ENCODE measurements at regions not wholly inside any gene's neighbourhood (a gene's known extent, or its start where the extent isn't known, plus 50 kb on each side); places are given as distances from the start of the nearest gene placed in this dataset.

DNA sequence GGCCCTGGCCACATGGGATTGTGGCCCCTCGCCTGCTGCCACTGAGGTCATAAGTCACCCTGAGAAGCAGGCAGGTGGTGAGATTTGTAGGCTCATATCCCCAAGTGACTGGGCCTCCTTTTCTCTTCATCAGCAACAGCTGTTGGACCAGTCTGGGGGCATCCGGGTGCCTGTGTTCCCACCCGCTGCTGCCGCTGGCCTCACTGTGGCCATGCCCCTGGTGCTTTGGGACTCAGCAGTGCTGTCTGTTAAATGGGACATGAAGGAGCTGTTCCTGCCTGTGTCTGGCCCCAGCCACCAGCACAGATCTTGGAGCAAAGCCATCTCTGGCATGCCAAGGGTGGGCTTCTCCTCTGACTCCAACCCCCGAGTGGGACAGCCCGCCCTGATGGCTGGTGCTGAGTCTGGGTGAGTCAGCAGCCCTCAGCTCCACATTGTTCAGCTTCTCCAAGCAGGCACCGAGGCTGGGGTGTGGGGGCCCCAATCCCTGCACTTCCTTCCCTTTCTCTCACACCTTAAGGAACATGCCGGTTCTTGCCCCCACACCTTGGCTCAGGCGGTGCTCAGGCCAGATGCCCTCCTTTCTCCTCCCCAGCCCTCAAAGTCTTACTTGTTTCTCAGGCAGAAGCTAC, 207.9 kb downstream of the GLI2 start:
- Mint-ChIP-seq H3K9me3 (ENCODE audit: low read depth) (no peaks in the 10 kb centered on the region), H3K4me1 (ENCODE audit: low read depth) (peaks cover 5% of the 10 kb centered on the region), H3K4me3 (ENCODE audit: low read depth) (no peak overlapping the region), H3K27ac (no peak overlapping the region), H3K36me3 (ENCODE audit: insufficient read depth) (peaks cover 2% of the 10 kb centered on the region), H3K27me3 (peaks cover 84% of the 10 kb centered on the region)
- TF ChIP-seq, protein P1, sequence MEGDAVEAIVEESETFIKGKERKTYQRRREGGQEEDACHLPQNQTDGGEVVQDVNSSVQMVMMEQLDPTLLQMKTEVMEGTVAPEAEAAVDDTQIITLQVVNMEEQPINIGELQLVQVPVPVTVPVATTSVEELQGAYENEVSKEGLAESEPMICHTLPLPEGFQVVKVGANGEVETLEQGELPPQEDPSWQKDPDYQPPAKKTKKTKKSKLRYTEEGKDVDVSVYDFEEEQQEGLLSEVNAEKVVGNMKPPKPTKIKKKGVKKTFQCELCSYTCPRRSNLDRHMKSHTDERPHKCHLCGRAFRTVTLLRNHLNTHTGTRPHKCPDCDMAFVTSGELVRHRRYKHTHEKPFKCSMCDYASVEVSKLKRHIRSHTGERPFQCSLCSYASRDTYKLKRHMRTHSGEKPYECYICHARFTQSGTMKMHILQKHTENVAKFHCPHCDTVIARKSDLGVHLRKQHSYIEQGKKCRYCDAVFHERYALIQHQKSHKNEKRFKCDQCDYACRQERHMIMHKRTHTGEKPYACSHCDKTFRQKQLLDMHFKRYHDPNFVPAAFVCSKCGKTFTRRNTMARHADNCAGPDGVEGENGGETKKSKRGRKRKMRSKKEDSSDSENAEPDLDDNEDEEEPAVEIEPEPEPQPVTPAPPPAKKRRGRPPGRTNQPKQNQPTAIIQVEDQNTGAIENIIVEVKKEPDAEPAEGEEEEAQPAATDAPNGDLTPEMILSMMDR (IDR thresholded peaks at IDR 0.05; ENCODE audit: unreplicated experiment), result no peak
- no peak for DNase-seq (ENCODE audit: low spot score, unreplicated experiment)

DNA sequence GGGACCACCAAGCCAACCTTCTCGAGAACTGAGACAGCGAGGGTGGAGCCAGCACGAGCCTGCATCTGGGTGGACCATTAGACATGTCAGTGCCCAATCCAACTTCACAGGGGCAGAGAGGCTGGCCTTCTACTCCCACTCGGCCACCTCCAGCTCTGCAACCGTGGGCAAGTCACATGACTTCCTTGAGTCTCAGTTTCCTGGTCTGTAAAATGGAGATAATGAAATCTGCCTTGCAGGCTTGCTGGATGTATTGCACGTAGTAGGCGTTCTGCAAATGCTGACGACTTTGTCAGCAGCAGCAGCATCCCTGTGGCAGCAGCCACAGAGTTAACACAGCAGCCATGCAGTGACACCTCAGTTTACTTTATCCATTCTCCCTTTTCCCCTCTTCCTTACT, 208.9 kb downstream of the GLI2 start:
- H3K4me3 Mint-ChIP-seq (ENCODE audit: low read depth), result no peak overlapping the region
- no peaks in the 10 kb centered on the region for H3K9me3 Mint-ChIP-seq (ENCODE audit: low read depth)
- no peak overlapping the region for H3K27ac Mint-ChIP-seq
- TF ChIP-seq, protein P1 (IDR thresholded peaks at IDR 0.05; ENCODE audit: unreplicated experiment), result no peak
- H3K36me3 Mint-ChIP-seq (ENCODE audit: insufficient read depth), result peaks cover 2% of the 10 kb centered on the region
- H3K27me3 Mint-ChIP-seq, result peaks cover 86% of the 10 kb centered on the region
- DNase-seq (ENCODE audit: low spot score, unreplicated experiment), result no peak
- H3K4me1 Mint-ChIP-seq (ENCODE audit: low read depth), result peaks cover 3% of the 10 kb centered on the region

GRCh38 chr2:120945091-120945490, 209.4 kb downstream of the GLI2 start:
- peaks cover 3% of the 10 kb centered on the region for H3K4me1 Mint-ChIP-seq (ENCODE audit: low read depth)
- H3K9me3 Mint-ChIP-seq (ENCODE audit: low read depth), result no peaks in the 10 kb centered on the region
- H3K27me3 Mint-ChIP-seq, result peaks cover 86% of the 10 kb centered on the region
- DNase-seq (ENCODE audit: low spot score, unreplicated experiment), result no peak
- H3K4me3 Mint-ChIP-seq (ENCODE audit: low read depth), result no peak overlapping the region
- peaks cover 2% of the 10 kb centered on the region for H3K36me3 Mint-ChIP-seq (ENCODE audit: insufficient read depth)
- TF ChIP-seq, protein P1 (IDR thresholded peaks at IDR 0.05; ENCODE audit: unreplicated experiment), result no peak
- H3K27ac Mint-ChIP-seq, result no peak overlapping the region

- H3K4me1 Mint-ChIP-seq (ENCODE audit: low read depth), result peaks cover 3% of the 10 kb centered on the region
- peaks cover 2% of the 10 kb centered on the region for H3K36me3 Mint-ChIP-seq (ENCODE audit: insufficient read depth)
- TF ChIP-seq, protein P1 (IDR thresholded peaks at IDR 0.05; ENCODE audit: unreplicated experiment), result no peak
- H3K27me3 Mint-ChIP-seq, result peaks cover 86% of the 10 kb centered on the region
- peak overlapping the region; percentile 21 for H3K27ac Mint-ChIP-seq
- H3K9me3 Mint-ChIP-seq (ENCODE audit: low read depth), result no peaks in the 10 kb centered on the region
- no peak overlapping the region for H3K4me3 Mint-ChIP-seq (ENCODE audit: low read depth)
- no peak for DNase-seq (ENCODE audit: low spot score, unreplicated experiment)
Observed at GRCh38 chr2:120945832-120946499, 210.3 kb downstream of the GLI2 start.

GRCh38 chr2:120947327-120947726, 211.7 kb downstream of the GLI2 start:
- H3K36me3 Mint-ChIP-seq (ENCODE audit: insufficient read depth), result peaks cover 2% of the 10 kb centered on the region
- H3K9me3 Mint-ChIP-seq (ENCODE audit: low read depth), result no peaks in the 10 kb centered on the region
- TF ChIP-seq, protein P1 (IDR thresholded peaks at IDR 0.05; ENCODE audit: unreplicated experiment), result no peak
- DNase-seq (ENCODE audit: low spot score, unreplicated experiment), result no peak
- peaks cover 84% of the 10 kb centered on the region for H3K27me3 Mint-ChIP-seq
- H3K27ac Mint-ChIP-seq, result no peak overlapping the region
- H3K4me1 Mint-ChIP-seq (ENCODE audit: low read depth), result peaks cover 3% of the 10 kb centered on the region
- H3K4me3 Mint-ChIP-seq (ENCODE audit: low read depth), result no peak overlapping the region
